Psoas muscle (tissue), 7 donors: ENCODE measurements at regions not wholly inside any gene's neighbourhood (a gene's known extent, or its start where the extent isn't known, plus 50 kb on each side); places are given as distances from the start of the nearest gene placed in this dataset.

Experiments
- ATAC-seq, 4 donors: fragments of 200-7000 bp; cut with Tn5 transposase; one replicate each; pipeline ENCODE4 v1.9.1; 2020; ENCODE audit warnings: moderate library complexity in 3 of 4, mild to moderate bottlenecking in 2 of 4
- DNase-seq, 2 donors: peaks; one replicate each; pipeline ENCODE4 v3.0.0-alpha.2; 2020
- H3K27ac ChIP-seq: fragments of 200-600 bp; one replicate; pipeline ENCODE4 v1.8.0; 2022
- H3K27me3 ChIP-seq, 3 donors: fragments of 200-600 bp in 1 of 3; one replicate each; pipeline versions ENCODE4 v1.6.1 to v1.8.0; 2013 to 2022; ENCODE audit warnings: low read length in 2 of 3, mild to moderate bottlenecking in 2 of 3, moderate library complexity in 1 of 3; ENCODE audit not compliant: insufficient read depth in 3 of 3
- H3K36me3 ChIP-seq, 2 donors: fragments of 200-600 bp in 1 of 2; one replicate each; pipeline versions ENCODE4 v1.6.1 to v1.8.0; 2013 to 2022; ENCODE audit warnings: low read depth in 1 of 2, mild to moderate bottlenecking in 1 of 2, moderate library complexity in 1 of 2; ENCODE audit not compliant: insufficient read depth in 1 of 2
- H3K4me1 ChIP-seq: fragments of 200-600 bp; one replicate; pipeline ENCODE4 v1.8.0; 2022
- H3K4me3 ChIP-seq: fragments of 200-600 bp; one replicate; pipeline ENCODE4 v1.8.0; 2022; ENCODE audit warnings: mild to moderate bottlenecking
- H3K9me3 ChIP-seq: fragments of 200-600 bp; one replicate; pipeline ENCODE4 v1.8.0; 2022
- WGBS, 3 donors: extraction: QIAGEN DNeasy Blood & Tissue Kit; methylation state at CpG; one replicate each; pipeline versions ENCODE4 v1.1.6 to v1.1.7; 2013; 5-methylcytosine and 5-hydroxymethylcytosine counted together
- intact Hi-C, 2 donors: fragments of 100-400 bp; cut with DNase I; formaldehyde crosslinking; loops; one replicate each; pipeline versions ENCODE4 v1.11.0 to v1.14.2; 2022
- TF ChIP-seq, protein P1 (sequence below): fragments of 200-600 bp; IDR thresholded peaks from one replicate; pipeline ENCODE4 v1.8.0; 2022; ENCODE audit warnings: antibody characterized with exemption
- donor health status: healthy with polysubstance abuse.
- donor health status: DM: no; HTN: no; CAD: no; lungs with moderate emphysema.
- donor health status: Bipolar disorder and iron deficiency.
- donor health status: healthy.
- donor health status: DM: yes; HTN: yes; CAD: no.
- donor health status: DM: no; HTN: no; CAD: no.
- donor health status: DM: yes; HTN: yes; CAD: no.

- 79 to 85% (median 80%) methylated on average over 3 of the region's 3 CpGs for WGBS, 3 donors
- H3K9me3 ChIP-seq, result no peaks in the 10 kb centered on the region
- H3K36me3 ChIP-seq, result no peaks in the 10 kb centered on the region
- H3K4me1 ChIP-seq, result no peaks in the 10 kb centered on the region
- TF ChIP-seq, protein P1, sequence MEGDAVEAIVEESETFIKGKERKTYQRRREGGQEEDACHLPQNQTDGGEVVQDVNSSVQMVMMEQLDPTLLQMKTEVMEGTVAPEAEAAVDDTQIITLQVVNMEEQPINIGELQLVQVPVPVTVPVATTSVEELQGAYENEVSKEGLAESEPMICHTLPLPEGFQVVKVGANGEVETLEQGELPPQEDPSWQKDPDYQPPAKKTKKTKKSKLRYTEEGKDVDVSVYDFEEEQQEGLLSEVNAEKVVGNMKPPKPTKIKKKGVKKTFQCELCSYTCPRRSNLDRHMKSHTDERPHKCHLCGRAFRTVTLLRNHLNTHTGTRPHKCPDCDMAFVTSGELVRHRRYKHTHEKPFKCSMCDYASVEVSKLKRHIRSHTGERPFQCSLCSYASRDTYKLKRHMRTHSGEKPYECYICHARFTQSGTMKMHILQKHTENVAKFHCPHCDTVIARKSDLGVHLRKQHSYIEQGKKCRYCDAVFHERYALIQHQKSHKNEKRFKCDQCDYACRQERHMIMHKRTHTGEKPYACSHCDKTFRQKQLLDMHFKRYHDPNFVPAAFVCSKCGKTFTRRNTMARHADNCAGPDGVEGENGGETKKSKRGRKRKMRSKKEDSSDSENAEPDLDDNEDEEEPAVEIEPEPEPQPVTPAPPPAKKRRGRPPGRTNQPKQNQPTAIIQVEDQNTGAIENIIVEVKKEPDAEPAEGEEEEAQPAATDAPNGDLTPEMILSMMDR, result no peak
- H3K27me3 ChIP-seq, result peaks cover 0 to 4% (median 0%) of the 10 kb centered on the region in 3 donors
- no peak overlapping the region for H3K27ac ChIP-seq
- ATAC-seq (no peak), DNase-seq (no peak)
- intact Hi-C loops, result no loop called here
- H3K4me3 ChIP-seq, result no peak overlapping the region
These were observed 149.8 kb downstream of the TTLL2 start for GRCh38 chr6:167474725-167475124.

DNA sequence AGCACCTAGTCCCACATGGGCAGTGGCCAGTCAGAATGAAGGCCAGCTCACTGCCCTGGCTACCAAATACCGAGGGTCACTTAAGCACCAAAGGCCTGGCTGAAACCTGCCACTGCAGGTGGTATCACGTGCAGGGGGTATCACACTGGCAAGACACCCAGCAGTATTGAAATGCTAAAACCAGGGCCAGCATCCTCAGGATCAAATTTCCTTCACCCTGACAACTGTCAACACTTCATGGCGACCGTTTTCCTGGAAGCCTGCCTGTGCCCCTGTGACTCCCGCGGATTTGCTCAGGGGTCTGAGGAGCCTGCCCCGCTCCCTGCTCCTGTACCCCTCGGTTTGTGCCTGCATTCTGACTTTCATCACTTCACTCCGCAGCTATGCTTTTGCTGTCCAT lies 151.1 kb downstream of the TTLL2 start:
- H3K27me3 ChIP-seq, result peaks cover 0 to 10% (median 0%) of the 10 kb centered on the region in 3 donors
- H3K4me1 ChIP-seq, result no peaks in the 10 kb centered on the region
- ATAC-seq, result no peak
- no peak overlapping the region for H3K4me3 ChIP-seq
- no peaks in the 10 kb centered on the region for H3K36me3 ChIP-seq
- H3K27ac ChIP-seq, result no peak overlapping the region
- no peak for DNase-seq
- H3K9me3 ChIP-seq, result no peaks in the 10 kb centered on the region
- 34 to 49% (median 39%) methylated on average over 9 of the region's 9 CpGs for WGBS, 3 donors
- intact Hi-C loops, result no loop called here
- TF ChIP-seq, protein P1, result no peak

- no peak for ATAC-seq
- no peak for DNase-seq
- no peaks in the 10 kb centered on the region for H3K4me1 ChIP-seq
- WGBS, 3 donors, result 78 to 86% (median 82%) methylated on average over 16 of the region's 16 CpGs
- intact Hi-C loops, result no loop called here
- H3K27ac ChIP-seq, result no peak overlapping the region
- TF ChIP-seq, protein P1, result no peak
- no peaks in the 10 kb centered on the region for H3K9me3 ChIP-seq
- peaks cover 0 to 10% (median 0%) of the 10 kb centered on the region in 3 donors for H3K27me3 ChIP-seq
- no peak overlapping the region for H3K4me3 ChIP-seq
- H3K36me3 ChIP-seq, result no peaks in the 10 kb centered on the region
These were observed 152.1 kb downstream of the TTLL2 start for GRCh38 chr6:167476844-167477595.

GRCh38 chr6:167477688-167478087 lies 152.8 kb downstream of the TTLL2 start:
- Histone ChIP-seq H3K4me3 (no peak overlapping the region), H3K27me3 (peaks cover 0 to 10% (median 0%) of the 10 kb centered on the region in 3 donors), H3K27ac (no peak overlapping the region), H3K36me3 (no peaks in the 10 kb centered on the region), H3K9me3 (no peaks in the 10 kb centered on the region), H3K4me1 (no peaks in the 10 kb centered on the region)
- ATAC-seq (no peak), DNase-seq (no peak)
- TF ChIP-seq, protein P1, result no peak
- 55 to 68% (median 61%) methylated on average over 9 of the region's 9 CpGs for WGBS, 3 donors
- intact Hi-C loops, result no loop called here

GRCh38 chr6:167479301-167479700 lies 154.4 kb downstream of the TTLL2 start:
- intact Hi-C loops, result no loop called here
- H3K9me3 ChIP-seq, result no peaks in the 10 kb centered on the region
- H3K27me3 ChIP-seq, result peaks cover 0 to 10% (median 0%) of the 10 kb centered on the region in 3 donors
- no peaks in the 10 kb centered on the region for H3K36me3 ChIP-seq
- WGBS, 3 donors, result 88 to 90% (median 88%) methylated on average over 4 of the region's 4 CpGs
- TF ChIP-seq, protein P1, result no peak
- H3K4me1 ChIP-seq, result no peaks in the 10 kb centered on the region
- ATAC-seq, result no peak
- H3K27ac ChIP-seq, result no peak overlapping the region
- no peak overlapping the region for H3K4me3 ChIP-seq
- DNase-seq, result no peak
